GM23338 (cell line): ENCODE measurements at regions not wholly inside any gene's neighbourhood (a gene's known extent, or its start where the extent isn't known, plus 50 kb on each side); places are given as distances from the start of the nearest gene placed in this dataset.

Source experiments
- ATAC-seq: fragments of 200-7000 bp; cut with Tn5 transposase; 3 replicates; pipeline ENCODE4 v1.9.1; 2020
- DNase-seq: peaks from one replicate; pipeline ENCODE4 v3.0.0-alpha.2; 2015; ENCODE audit warnings: low spot score
- H2AFZ ChIP-seq: fragments of 200-600 bp; sonication (generic); 2 replicates; pipeline ENCODE4 v1.8.0; 2016; ENCODE audit warnings: antibody characterized with exemption, mild to moderate bottlenecking, moderate library complexity
- H3F3A ChIP-seq: fragments of 200-600 bp; sonication (generic); replicated peaks from 2 replicates; pipeline ENCODE4 v1.8.0; 2017; ENCODE audit warnings: antibody characterized with exemption, mixed run types, low read depth
- H3K27ac ChIP-seq: fragments of 200-600 bp; sonication (generic); 2 replicates; pipeline ENCODE4 v1.6.1; 2016; ENCODE audit warnings: low read depth
- H3K27me3 ChIP-seq: fragments of 200-600 bp; sonication (generic); 2 replicates; pipeline ENCODE4 v1.8.0; 2016; ENCODE audit warnings: mild to moderate bottlenecking, mixed run types, moderate library complexity; ENCODE audit not compliant: insufficient read depth
- H3K36me3 ChIP-seq: fragments of 200-600 bp; sonication (generic); 2 replicates; pipeline ENCODE4 v1.8.0; 2016; ENCODE audit warnings: mild to moderate bottlenecking; ENCODE audit not compliant: insufficient read depth
- H3K4me1 ChIP-seq: fragments of 200-600 bp; sonication (generic); 2 replicates; pipeline ENCODE4 v1.8.0; 2016; ENCODE audit warnings: mild to moderate bottlenecking, moderate library complexity; ENCODE audit not compliant: insufficient read depth
- H3K4me2 ChIP-seq: fragments of 200-600 bp; sonication (generic); 2 replicates; pipeline ENCODE4 v1.7.1; 2017; ENCODE audit warnings: mixed run types
- H3K4me3 ChIP-seq: fragments of 200-600 bp; sonication (generic); 2 replicates; pipeline ENCODE4 v1.6.1; 2016; ENCODE audit warnings: mixed run types
- H3K79me2 ChIP-seq: fragments of 200-600 bp; sonication (generic); replicated peaks from 2 replicates; pipeline ENCODE4 v1.8.0; 2017; ENCODE audit warnings: mild to moderate bottlenecking; ENCODE audit not compliant: insufficient read depth
- H3K9me2 ChIP-seq: fragments of 200-600 bp; sonication (generic); 2 replicates; pipeline ENCODE4 v1.8.0; 2017; ENCODE audit not compliant: insufficient read depth
- H4K20me1 ChIP-seq: fragments of 200-600 bp; sonication (generic); replicated peaks from 2 replicates; pipeline ENCODE4 v1.8.0; 2017; ENCODE audit warnings: mild to moderate bottlenecking; ENCODE audit not compliant: insufficient read depth
- H3K27ac Mint-ChIP-seq: 2 replicates; pipeline ENCODE4 v1.8.0; 2020; ENCODE audit warnings: inconsistent platforms, mild to moderate bottlenecking, moderate library complexity, mixed read lengths
- H3K27me3 Mint-ChIP-seq: 3 replicates; pipeline ENCODE4 v1.8.0; 2022; ENCODE audit warnings: low read depth, mild to moderate bottlenecking, moderate library complexity, mixed read lengths, inconsistent platforms; ENCODE audit not compliant: insufficient read depth, poor library complexity
- H3K36me3 Mint-ChIP-seq: 3 replicates; pipeline ENCODE4 v1.8.0; 2021; ENCODE audit warnings: low read depth, mild to moderate bottlenecking, inconsistent platforms, moderate library complexity, mixed read lengths
- H3K4me1 Mint-ChIP-seq: 3 replicates; pipeline ENCODE4 v1.8.0; 2020; ENCODE audit warnings: mild to moderate bottlenecking, inconsistent platforms, mixed read lengths
- H3K4me3 Mint-ChIP-seq: 3 replicates; pipeline ENCODE4 v1.8.0; 2021; ENCODE audit warnings: moderate library complexity, mild to moderate bottlenecking, inconsistent platforms, mixed read lengths
- H3K9me3 Mint-ChIP-seq: 3 replicates; pipeline ENCODE4 v1.8.0; 2020; ENCODE audit warnings: moderate library complexity, mild to moderate bottlenecking, inconsistent platforms, mixed read lengths
- CTCF ChIP-seq, 2 experiments: fragments of 200-600 bp in 1 of 2; sonication (generic) in 1 of 2; conservative IDR thresholded peaks; 2 replicates each; pipeline versions ENCODE4 v1.5.1 to v1.6.1; 2016 to 2017; ENCODE audit warnings: antibody characterized with exemption in 2 of 2, low read depth in 2 of 2, mild to moderate bottlenecking in 2 of 2, moderate library complexity in 1 of 2
- ETS1 ChIP-seq: IDR thresholded peaks from 2 replicates; pipeline ENCODE4 v1.6.1; 2016; ENCODE audit warnings: antibody characterized with exemption
- NANOG ChIP-seq: IDR thresholded peaks from 2 replicates; pipeline ENCODE4 v1.6.1; 2016; ENCODE audit warnings: antibody characterized with exemption, borderline replicate concordance
- POLR2AphosphoS5 ChIP-seq: IDR thresholded peaks from 2 replicates; pipeline ENCODE4 v1.6.1; 2016; ENCODE audit warnings: antibody characterized with exemption, low read depth
- ZNF114 ChIP-seq: fragments of 250-450 bp; sonication (Bioruptor Pico); IDR thresholded peaks from 2 replicates; pipeline ENCODE4 v1.5.0; 2020; ENCODE audit warnings: mild to moderate bottlenecking, moderate library complexity
- ZNF331 ChIP-seq: fragments of 250-450 bp; sonication (Bioruptor Pico); IDR thresholded peaks from 2 replicates; pipeline ENCODE4 v1.5.0; 2020; ENCODE audit warnings: low read depth, mild to moderate bottlenecking, moderate library complexity
- TF ChIP-seq, protein P1 (sequence below): IDR thresholded peaks from one replicate; pipeline ENCODE4 v1.6.1; 2018; ENCODE audit warnings: antibody characterized with exemption; ENCODE audit not compliant: unreplicated experiment
- TF ChIP-seq, protein P2 (sequence below): fragments of 250-450 bp; sonication (Bioruptor Pico); IDR thresholded peaks from 2 replicates; pipeline ENCODE4 v1.5.0; 2020; ENCODE audit warnings: mild to moderate bottlenecking, moderate library complexity

- TF ChIP-seq, protein P1, sequence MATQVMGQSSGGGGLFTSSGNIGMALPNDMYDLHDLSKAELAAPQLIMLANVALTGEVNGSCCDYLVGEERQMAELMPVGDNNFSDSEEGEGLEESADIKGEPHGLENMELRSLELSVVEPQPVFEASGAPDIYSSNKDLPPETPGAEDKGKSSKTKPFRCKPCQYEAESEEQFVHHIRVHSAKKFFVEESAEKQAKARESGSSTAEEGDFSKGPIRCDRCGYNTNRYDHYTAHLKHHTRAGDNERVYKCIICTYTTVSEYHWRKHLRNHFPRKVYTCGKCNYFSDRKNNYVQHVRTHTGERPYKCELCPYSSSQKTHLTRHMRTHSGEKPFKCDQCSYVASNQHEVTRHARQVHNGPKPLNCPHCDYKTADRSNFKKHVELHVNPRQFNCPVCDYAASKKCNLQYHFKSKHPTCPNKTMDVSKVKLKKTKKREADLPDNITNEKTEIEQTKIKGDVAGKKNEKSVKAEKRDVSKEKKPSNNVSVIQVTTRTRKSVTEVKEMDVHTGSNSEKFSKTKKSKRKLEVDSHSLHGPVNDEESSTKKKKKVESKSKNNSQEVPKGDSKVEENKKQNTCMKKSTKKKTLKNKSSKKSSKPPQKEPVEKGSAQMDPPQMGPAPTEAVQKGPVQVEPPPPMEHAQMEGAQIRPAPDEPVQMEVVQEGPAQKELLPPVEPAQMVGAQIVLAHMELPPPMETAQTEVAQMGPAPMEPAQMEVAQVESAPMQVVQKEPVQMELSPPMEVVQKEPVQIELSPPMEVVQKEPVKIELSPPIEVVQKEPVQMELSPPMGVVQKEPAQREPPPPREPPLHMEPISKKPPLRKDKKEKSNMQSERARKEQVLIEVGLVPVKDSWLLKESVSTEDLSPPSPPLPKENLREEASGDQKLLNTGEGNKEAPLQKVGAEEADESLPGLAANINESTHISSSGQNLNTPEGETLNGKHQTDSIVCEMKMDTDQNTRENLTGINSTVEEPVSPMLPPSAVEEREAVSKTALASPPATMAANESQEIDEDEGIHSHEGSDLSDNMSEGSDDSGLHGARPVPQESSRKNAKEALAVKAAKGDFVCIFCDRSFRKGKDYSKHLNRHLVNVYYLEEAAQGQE, result no peak
- TF ChIP-seq ZNF114 (no peak), POLR2AphosphoS5 (no peak), CTCF (conservative IDR thresholded peaks at IDR 0.05; ENCODE audit: low read depth in 2 of 2) (no peak), ZNF331 (CRISPR knock-in tag) (no peak), NANOG (no peak)
These were observed 671.9 kb upstream of the USP24 start (continued) for GRCh38 chr1:55886856-55887712.

GRCh38 chr1:55885619-55886018 is 670.5 kb upstream of the USP24 start:
- Histone ChIP-seq H3K27ac (no peak overlapping the region), H3K79me2 (no peaks in the 10 kb centered on the region), H2AFZ (peak overlapping the region; percentile 23; the same call in 1 of the 2 replicates), H3K9me2 (peaks cover 2% of the 10 kb centered on the region; the same call in 1 of the 2 replicates), H3K36me3 (no peaks in the 10 kb centered on the region), H3K4me2 (no peak overlapping the region), H3K4me1 (no peaks in the 10 kb centered on the region), H4K20me1 (no peaks in the 10 kb centered on the region), H3K27me3 (no peaks in the 10 kb centered on the region), H3K4me3 (no peak overlapping the region), H3F3A (no peaks in the 10 kb centered on the region)
- no peaks in the 10 kb centered on the region for H3K36me3 Mint-ChIP-seq
- H3K4me1 Mint-ChIP-seq, result no peaks in the 10 kb centered on the region
- no peak overlapping the region for H3K27ac Mint-ChIP-seq
- TF ChIP-seq CTCF (conservative IDR thresholded peaks at IDR 0.05; ENCODE audit: low read depth in 2 of 2) (no peak), ETS1 (no peak)
- TF ChIP-seq, protein P2, sequence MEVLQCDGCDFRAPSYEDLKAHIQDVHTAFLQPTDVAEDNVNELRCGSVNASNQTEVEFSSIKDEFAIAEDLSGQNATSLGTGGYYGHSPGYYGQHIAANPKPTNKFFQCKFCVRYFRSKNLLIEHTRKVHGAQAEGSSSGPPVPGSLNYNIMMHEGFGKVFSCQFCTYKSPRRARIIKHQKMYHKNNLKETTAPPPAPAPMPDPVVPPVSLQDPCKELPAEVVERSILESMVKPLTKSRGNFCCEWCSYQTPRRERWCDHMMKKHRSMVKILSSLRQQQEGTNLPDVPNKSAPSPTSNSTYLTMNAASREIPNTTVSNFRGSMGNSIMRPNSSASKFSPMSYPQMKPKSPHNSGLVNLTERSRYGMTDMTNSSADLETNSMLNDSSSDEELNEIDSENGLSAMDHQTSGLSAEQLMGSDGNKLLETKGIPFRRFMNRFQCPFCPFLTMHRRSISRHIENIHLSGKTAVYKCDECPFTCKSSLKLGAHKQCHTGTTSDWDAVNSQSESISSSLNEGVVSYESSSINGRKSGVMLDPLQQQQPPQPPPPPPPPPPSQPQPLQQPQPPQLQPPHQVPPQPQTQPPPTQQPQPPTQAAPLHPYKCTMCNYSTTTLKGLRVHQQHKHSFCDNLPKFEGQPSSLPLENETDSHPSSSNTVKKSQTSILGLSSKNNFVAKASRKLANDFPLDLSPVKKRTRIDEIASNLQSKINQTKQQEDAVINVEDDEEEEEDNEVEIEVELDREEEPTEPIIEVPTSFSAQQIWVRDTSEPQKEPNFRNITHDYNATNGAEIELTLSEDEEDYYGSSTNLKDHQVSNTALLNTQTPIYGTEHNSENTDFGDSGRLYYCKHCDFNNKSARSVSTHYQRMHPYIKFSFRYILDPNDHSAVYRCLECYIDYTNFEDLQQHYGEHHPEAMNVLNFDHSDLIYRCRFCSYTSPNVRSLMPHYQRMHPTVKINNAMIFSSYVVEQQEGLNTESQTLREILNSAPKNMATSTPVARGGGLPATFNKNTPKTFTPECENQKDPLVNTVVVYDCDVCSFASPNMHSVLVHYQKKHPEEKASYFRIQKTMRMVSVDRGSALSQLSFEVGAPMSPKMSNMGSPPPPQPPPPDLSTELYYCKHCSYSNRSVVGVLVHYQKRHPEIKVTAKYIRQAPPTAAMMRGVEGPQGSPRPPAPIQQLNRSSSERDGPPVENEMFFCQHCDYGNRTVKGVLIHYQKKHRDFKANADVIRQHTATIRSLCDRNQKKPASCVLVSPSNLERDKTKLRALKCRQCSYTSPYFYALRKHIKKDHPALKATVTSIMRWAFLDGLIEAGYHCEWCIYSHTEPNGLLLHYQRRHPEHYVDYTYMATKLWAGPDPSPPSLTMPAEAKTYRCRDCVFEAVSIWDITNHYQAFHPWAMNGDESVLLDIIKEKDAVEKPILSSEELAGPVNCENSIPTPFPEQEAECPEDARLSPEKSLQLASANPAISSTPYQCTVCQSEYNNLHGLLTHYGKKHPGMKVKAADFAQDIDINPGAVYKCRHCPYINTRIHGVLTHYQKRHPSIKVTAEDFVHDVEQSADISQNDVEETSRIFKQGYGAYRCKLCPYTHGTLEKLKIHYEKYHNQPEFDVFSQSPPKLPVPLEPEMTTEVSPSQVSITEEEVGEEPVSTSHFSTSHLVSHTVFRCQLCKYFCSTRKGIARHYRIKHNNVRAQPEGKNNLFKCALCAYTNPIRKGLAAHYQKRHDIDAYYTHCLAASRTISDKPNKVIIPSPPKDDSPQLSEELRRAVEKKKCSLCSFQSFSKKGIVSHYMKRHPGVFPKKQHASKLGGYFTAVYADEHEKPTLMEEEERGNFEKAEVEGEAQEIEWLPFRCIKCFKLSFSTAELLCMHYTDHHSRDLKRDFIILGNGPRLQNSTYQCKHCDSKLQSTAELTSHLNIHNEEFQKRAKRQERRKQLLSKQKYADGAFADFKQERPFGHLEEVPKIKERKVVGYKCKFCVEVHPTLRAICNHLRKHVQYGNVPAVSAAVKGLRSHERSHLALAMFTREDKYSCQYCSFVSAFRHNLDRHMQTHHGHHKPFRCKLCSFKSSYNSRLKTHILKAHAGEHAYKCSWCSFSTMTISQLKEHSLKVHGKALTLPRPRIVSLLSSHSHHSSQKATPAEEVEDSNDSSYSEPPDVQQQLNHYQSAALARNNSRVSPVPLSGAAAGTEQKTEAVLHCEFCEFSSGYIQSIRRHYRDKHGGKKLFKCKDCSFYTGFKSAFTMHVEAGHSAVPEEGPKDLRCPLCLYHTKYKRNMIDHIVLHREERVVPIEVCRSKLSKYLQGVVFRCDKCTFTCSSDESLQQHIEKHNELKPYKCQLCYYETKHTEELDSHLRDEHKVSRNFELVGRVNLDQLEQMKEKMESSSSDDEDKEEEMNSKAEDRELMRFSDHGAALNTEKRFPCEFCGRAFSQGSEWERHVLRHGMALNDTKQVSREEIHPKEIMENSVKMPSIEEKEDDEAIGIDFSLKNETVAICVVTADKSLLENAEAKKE (CRISPR knock-in tag), result no peak
- no peaks in the 10 kb centered on the region; the same call in 2 of the 3 replicates for H3K9me3 Mint-ChIP-seq
- ATAC-seq (no peak), DNase-seq (no peak)
- H3K27me3 Mint-ChIP-seq, result no peaks in the 10 kb centered on the region
- H3K4me3 Mint-ChIP-seq, result no peak overlapping the region
